GM21717 (cell line): ENCODE measurements at regions not wholly inside any gene's neighbourhood (a gene's known extent, or its start where the extent isn't known, plus 50 kb on each side); places are given as distances from the start of the nearest gene placed in this dataset.

Experiments used
- ATAC-seq: cut with Tn5 transposase; IDR thresholded peaks from one replicate; pipeline ENCODE4 v1.9.1; 2021; ENCODE audit warnings: mild to moderate bottlenecking, moderate library complexity; ENCODE audit not compliant: unreplicated experiment

DNA sequence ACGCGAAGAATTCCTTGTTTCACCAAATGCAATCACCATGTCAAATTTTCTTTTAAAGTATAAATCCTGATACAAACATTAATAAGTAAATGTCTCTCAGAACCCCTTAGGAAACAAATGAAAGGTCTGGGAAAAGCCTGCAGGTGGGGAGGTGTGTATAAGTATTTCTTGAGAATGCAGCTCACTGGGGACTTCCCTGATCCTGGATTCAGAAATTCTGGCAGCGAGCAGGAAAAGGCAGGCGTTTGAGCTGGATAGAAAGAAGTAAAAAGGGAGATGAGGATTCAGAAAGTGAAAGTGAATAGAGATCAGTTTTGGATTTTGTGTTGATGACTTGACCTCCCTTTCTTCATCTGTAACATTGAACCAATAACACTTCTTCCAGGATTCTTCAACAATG is 68.3 kb upstream of the CTSC start:
- ATAC-seq: no peak

DNA sequence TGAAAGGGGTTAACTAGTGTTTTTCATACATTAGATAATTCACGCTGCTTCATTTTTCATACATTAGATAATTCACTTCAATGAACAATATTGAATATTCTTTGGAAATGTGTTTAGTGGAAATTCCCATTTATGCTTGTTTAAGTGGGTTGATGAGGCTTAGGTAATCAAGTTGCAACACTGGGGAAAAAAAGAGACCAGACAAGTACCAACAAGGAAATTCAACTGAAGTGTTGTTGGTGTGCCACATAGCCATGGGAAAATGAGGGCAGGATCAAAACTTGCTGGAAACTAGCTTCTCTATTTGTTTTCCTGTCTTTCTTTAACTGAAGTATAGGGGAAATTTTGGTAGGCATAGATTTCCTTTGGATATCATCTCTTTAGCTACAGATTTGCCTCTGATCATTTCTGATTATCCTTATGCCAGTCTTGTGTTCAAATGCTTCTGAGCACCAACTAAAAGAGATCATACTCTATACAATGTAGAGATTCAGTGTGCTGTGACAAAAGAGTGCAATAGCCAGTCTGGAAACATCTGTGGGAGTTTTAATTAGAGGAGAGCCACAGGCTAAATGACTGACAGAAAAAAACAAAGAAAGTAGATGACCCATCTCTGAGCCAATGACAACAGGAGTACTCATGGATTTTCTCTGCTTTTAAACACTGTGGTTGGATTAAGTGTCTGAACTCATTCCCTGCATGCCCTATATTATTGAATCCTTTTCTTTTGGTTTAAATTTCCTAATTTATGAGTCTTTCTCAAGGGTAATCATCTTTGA is 67.6 kb upstream of the CTSC start:
- ATAC-seq: no peak

DNA sequence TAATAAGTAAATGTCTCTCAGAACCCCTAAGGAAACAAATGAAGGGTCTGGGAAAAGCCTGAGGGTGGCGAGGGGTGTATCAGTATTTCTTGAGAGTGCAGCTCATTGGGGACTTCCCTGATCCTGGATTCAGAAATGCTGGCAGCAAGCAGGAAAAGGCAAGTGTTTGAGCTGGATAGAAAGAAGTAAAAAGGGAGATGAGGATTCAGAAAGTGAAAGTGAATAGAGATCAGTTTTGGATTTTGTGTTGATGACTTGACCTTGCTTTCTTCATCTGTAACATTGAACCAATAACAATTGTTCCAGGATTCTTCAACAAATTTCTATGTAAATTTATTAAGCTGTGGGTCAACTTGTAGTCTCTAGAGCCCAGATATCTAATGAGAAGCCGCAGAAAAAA is 66.9 kb upstream of the CTSC start:
- no peak for ATAC-seq

DNA sequence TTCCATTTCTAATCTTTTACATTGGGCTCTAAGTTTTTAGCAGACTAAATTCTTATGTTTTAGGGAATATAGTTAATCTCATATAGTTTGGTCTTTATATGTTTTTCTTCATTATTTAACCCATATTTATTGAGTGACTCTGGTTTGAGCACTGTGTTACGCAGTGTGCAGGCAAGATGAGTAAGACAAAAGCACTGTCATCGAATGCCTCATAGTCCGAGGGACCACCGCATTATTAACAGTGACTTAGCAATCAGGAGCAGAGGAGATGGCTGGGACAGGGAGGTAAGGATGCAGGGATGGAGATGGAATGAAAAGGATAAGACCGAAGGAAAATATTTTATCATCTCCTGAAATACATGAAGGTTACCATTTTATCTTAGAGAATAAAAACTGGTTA is 65.2 kb upstream of the CTSC start:
- no peak for ATAC-seq

DNA sequence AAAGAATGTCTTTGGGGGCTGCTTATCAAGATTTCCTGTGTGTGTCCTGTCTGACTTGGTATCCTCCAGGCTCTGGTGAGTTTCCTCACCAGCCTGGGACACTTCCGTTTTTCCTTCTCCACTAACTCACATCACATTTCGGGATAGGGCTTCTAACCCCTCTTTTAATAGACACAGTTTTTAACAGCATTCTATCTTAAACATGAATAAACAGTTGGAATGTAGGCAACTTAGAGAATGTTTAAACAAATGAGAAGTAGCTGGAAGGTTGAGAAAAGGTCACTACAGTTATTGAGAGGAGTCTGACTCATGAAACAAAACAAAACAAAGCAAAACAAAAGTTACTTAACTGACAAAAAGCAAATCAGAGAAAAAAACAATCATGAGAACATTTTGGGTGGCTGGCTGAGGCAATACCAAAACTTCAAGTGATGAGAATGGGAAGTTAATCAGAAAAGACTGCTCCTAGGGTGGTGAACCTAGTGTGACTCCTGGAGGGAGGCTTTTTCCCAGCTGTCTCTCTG is 64.7 kb upstream of the CTSC start:
- no peak for ATAC-seq

DNA sequence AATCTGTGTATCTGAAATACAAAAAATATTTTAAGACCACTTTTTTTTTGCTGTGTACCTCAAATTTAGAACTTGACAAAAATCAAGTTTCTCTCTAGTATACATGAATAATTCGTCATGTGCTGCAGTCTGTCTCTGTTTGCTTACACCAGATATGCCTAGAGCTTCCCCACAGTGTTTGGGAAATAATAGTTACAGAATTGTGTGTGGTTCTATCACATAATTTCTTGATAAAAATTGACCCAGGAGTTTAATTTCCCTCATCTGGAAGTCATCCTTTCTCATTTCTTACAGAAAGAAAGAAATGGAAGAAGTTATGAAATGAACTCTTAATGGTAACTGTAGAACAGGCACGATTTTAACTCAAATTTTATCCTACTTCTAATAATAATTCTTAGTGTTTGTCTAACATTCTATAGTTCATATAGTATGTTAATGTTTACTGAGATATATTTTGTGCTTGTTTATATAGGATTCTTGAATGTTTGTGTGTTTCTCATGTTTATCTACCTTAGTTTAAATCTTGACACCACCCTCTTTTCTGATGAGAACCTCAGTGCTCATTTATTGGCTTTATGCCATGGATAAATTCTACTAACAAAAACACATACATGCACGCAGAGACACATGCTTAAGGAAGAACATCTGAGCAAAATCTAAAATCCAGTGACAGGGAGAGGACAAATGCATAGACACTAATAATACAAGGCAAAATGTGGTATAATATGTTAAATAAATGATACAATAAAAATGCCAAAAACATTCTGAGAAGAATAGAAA is 61.4 kb upstream of the CTSC start:
- ATAC-seq: no peak

DNA sequence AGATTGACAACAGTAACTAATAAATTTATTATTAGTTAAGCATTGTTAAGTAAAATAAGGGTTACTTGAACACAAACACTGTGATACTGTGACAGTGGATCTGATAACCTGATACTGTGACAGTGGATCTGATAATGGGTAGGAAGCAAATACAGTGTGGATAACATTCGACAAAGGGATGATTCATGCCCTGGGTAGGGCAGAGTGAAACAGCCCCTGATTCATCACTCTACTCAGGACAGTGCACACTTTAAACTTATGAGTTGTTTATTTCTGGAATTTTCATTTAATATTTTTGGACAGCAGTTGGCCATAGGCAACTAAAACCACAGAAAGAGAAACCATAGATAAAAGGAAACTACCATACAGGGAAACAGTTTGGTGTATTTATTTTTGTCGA is 60.8 kb upstream of the CTSC start:
- no peak for ATAC-seq

DNA sequence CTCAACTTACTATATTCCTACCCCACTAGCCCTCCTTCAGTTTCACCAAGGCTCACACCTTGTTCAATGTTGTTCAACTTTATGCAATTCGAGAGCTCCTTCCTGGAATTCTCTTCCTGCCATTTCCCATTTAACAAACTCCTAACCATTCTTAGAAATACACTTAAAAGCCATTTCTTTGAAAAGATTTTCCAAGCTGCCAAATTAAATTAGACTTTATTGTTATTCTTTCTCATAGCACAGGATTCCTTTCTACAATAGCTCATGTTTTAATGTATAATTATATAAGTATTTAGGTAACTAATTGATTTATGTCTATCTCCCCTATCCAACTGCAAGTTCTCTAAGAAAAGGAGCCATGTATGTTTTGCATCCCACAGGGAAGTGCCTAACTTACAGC is 52.7 kb upstream of the CTSC start:
- ATAC-seq: no peak

DNA sequence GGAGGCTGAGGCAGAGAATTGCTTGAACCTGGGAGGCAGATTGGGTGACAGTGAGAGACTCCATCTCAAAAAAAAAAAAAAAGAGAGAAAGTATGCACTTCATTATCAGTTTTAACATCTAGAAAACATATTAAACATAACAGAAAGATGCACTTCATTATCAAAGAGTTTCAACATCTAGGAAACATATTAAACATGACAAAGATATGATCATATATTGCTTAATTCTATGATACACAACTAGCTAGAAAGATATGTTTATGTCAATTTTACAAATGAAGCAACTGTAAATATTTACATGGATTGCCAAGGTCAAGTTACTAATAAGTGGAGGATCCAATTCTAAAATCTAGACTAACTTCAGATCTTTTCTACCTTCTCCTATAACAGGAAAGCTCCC is 50.4 kb upstream of the CTSC start:
- no peak for ATAC-seq
